ENCODE measurements at regions not wholly inside any gene's neighbourhood (a gene's known extent, or its start where the extent isn't known, plus 50 kb on each side); places are given as distances from the start of the nearest gene placed in this dataset.

- no peak for DNase-seq (ENCODE audit: low spot score)
Measured at GRCh38 chr6:134739299-134740026, 210.4 kb downstream of the ALDH8A1 start.

GRCh38 chr6:134738211-134738885 lies 211.6 kb downstream of the ALDH8A1 start:
- DNase-seq (ENCODE audit: low spot score), result no peak

- no peak for DNase-seq (ENCODE audit: low spot score)
Measured at GRCh38 chr6:134735461-134735860, 214.4 kb downstream of the ALDH8A1 start.

GRCh38 chr6:134734312-134734869 lies 215.5 kb downstream of the ALDH8A1 start:
- DNase-seq (ENCODE audit: low spot score), result no peak

GRCh38 chr6:134733801-134734200 lies 216.1 kb downstream of the ALDH8A1 start:
- DNase-seq (ENCODE audit: low spot score), result no peak

GRCh38 chr6:134732763-134733162 lies 217.1 kb downstream of the ALDH8A1 start:
- DNase-seq (ENCODE audit: low spot score), result no peak

GRCh38 chr6:134731615-134732014 lies 218.3 kb downstream of the ALDH8A1 start:
- DNase-seq (ENCODE audit: low spot score), result no peak

- DNase-seq (ENCODE audit: low spot score), result no peak
Measured at GRCh38 chr6:134730013-134730412, 219.9 kb downstream of the ALDH8A1 start.

- no peak for DNase-seq (ENCODE audit: low spot score)
Measured at GRCh38 chr6:134729561-134729960, 220.3 kb downstream of the ALDH8A1 start.

- no peak for DNase-seq (ENCODE audit: low spot score)
Measured at GRCh38 chr6:134727081-134727480, 222.8 kb downstream of the ALDH8A1 start.

GRCh38 chr6:134725590-134725989 lies 224.3 kb downstream of the ALDH8A1 start:
- no peak for DNase-seq (ENCODE audit: low spot score)

- no peak for DNase-seq (ENCODE audit: low spot score)
Measured at GRCh38 chr6:134724771-134725340, 225.0 kb downstream of the ALDH8A1 start.

GRCh38 chr6:134723081-134723871 lies 226.6 kb downstream of the ALDH8A1 start:
- no peak for DNase-seq (ENCODE audit: low spot score)

- DNase-seq (ENCODE audit: low spot score), result no peak
Measured at GRCh38 chr6:134722200-134722870, 227.6 kb downstream of the ALDH8A1 start.

- no peak for DNase-seq (ENCODE audit: low spot score)
Measured at GRCh38 chr6:134721060-134721405, 228.9 kb downstream of the ALDH8A1 start.

- DNase-seq (ENCODE audit: low spot score), result no peak
Measured at GRCh38 chr6:134720353-134721059, 229.4 kb downstream of the ALDH8A1 start.

GRCh38 chr6:134719911-134720310 lies 230.0 kb downstream of the ALDH8A1 start:
- DNase-seq (ENCODE audit: low spot score), result no peak

- no peak for DNase-seq (ENCODE audit: low spot score)
Measured at GRCh38 chr6:134719286-134719685, 230.6 kb downstream of the ALDH8A1 start.

- DNase-seq (ENCODE audit: low spot score), result no peak
Measured at GRCh38 chr6:134714679-134715078, 235.2 kb downstream of the ALDH8A1 start.

GRCh38 chr6:134714113-134714512 lies 235.8 kb downstream of the ALDH8A1 start:
- DNase-seq (ENCODE audit: low spot score), result no peak

- DNase-seq (ENCODE audit: low spot score), result no peak
Measured at GRCh38 chr6:134712311-134712710, 237.6 kb downstream of the ALDH8A1 start.
